Neural cell (in vitro differentiated cells): ENCODE measurements at regions not wholly inside any gene's neighbourhood (a gene's known extent, or its start where the extent isn't known, plus 50 kb on each side); places are given as distances from the start of the nearest gene placed in this dataset.

Source experiments
- H2AFZ ChIP-seq: fragments of 200-600, 300-800 bp; sonication (generic), shearing (Covaris generic); 2 replicates; pipeline ENCODE4 v1.6.0; 2014; ENCODE audit warnings: low read depth, mild to moderate bottlenecking, antibody characterized with exemption, low read length, moderate library complexity
- H3F3A ChIP-seq: fragments of 200-600 bp; shearing (Covaris generic); 2 replicates; pipeline ENCODE4 v1.6.1; 2016; ENCODE audit warnings: mild to moderate bottlenecking, moderate library complexity, mixed read lengths, antibody characterized with exemption, low read length; ENCODE audit not compliant: insufficient read depth, poor library complexity, severe bottlenecking
- H3K27ac ChIP-seq: fragments of 200-600, 300-800 bp; sonication (generic), shearing (Covaris generic); 2 replicates; pipeline ENCODE4 v1.5.1; 2014; ENCODE audit warnings: mild to moderate bottlenecking, low read length, moderate library complexity
- H3K27me3 ChIP-seq: fragments of 300-800, 200-600 bp; sonication (generic), shearing (Covaris generic); 2 replicates; pipeline ENCODE4 v1.6.0; 2014; ENCODE audit warnings: mild to moderate bottlenecking, low read depth, low read length, moderate library complexity; ENCODE audit not compliant: insufficient read depth
- H3K36me3 ChIP-seq: fragments of 300-800, 200-600 bp; sonication (generic), shearing (Covaris generic); 2 replicates; pipeline ENCODE4 v1.5.1; 2014; ENCODE audit warnings: mild to moderate bottlenecking, antibody characterized with exemption, low read length, moderate library complexity; ENCODE audit not compliant: insufficient read depth
- H3K4me2 ChIP-seq: fragments of 300-800, 200-600 bp; sonication (generic), shearing (Covaris generic); 2 replicates; pipeline ENCODE4 v1.6.0; 2014; ENCODE audit warnings: mild to moderate bottlenecking, low read length
- H3K4me3 ChIP-seq: fragments of 300-800, 200-600 bp; sonication (generic), shearing (Covaris generic); 2 replicates; pipeline ENCODE4 v1.5.1; 2014; ENCODE audit warnings: mild to moderate bottlenecking, low read length, moderate library complexity
- H3K79me2 ChIP-seq: fragments of 200-600 bp; shearing (Covaris generic); replicated peaks from 2 replicates; pipeline ENCODE4 v1.6.0; 2014; ENCODE audit warnings: mild to moderate bottlenecking, low read length, moderate library complexity; ENCODE audit not compliant: insufficient read depth
- H3K9ac ChIP-seq: fragments of 300-800, 200-600 bp; sonication (generic), shearing (Covaris generic); 2 replicates; pipeline ENCODE4 v1.6.1; 2016; ENCODE audit warnings: mild to moderate bottlenecking, low read length, mixed read lengths
- H3K9me2 ChIP-seq: fragments of 200-600 bp; shearing (Covaris generic); 2 replicates; pipeline ENCODE4 v1.6.1; 2016; ENCODE audit warnings: mild to moderate bottlenecking, low read length, mixed read lengths; ENCODE audit not compliant: insufficient read depth
- H3K9me3 ChIP-seq: fragments of 200-600, 300-800 bp; sonication (generic), shearing (Covaris generic); 2 replicates; pipeline ENCODE4 v1.6.1; 2016; ENCODE audit warnings: mild to moderate bottlenecking, mixed run types, low read length, moderate library complexity, mixed read lengths
- H4K20me1 ChIP-seq: fragments of 200-600 bp; shearing (Covaris generic); 2 replicates; pipeline ENCODE4 v1.6.1; 2016; ENCODE audit warnings: mild to moderate bottlenecking, mixed run types; ENCODE audit not compliant: insufficient read depth
- EP300 ChIP-seq: fragments of 450-650 bp; conservative IDR thresholded peaks from 2 replicates; pipeline ENCODE4 v1.6.1; 2014; ENCODE audit warnings: antibody characterized with exemption, mild to moderate bottlenecking, moderate library complexity; ENCODE audit not compliant: poor library complexity, severe bottlenecking
- EZH2 ChIP-seq: fragments of 200-600, 300-800 bp; shearing (Covaris generic), sonication (generic); IDR thresholded peaks from 2 replicates; pipeline ENCODE4 v1.6.1; 2014; ENCODE audit warnings: antibody characterized with exemption, low read length, borderline replicate concordance, mild to moderate bottlenecking; ENCODE audit not compliant: insufficient read depth, poor library complexity, severe bottlenecking
- MXI1 ChIP-seq: fragments of 450-650 bp; conservative IDR thresholded peaks from 2 replicates; pipeline ENCODE4 v1.6.1; 2014; ENCODE audit warnings: antibody characterized with exemption, mild to moderate bottlenecking; ENCODE audit not compliant: poor library complexity, severe bottlenecking
- POLR2AphosphoS5 ChIP-seq: IDR thresholded peaks from 2 replicates; pipeline ENCODE4 v1.6.1; 2012
- RAD21 ChIP-seq: fragments of 450-650 bp; conservative IDR thresholded peaks from 2 replicates; pipeline ENCODE4 v1.6.1; 2014; ENCODE audit warnings: antibody characterized with exemption, mild to moderate bottlenecking, moderate library complexity
- REST ChIP-seq: IDR thresholded peaks from 2 replicates; pipeline ENCODE4 v1.6.1; 2012; ENCODE audit warnings: borderline replicate concordance
- SMC3 ChIP-seq: fragments of 450-650 bp; conservative IDR thresholded peaks from 2 replicates; pipeline ENCODE4 v1.6.1; 2014; ENCODE audit warnings: antibody characterized with exemption, mild to moderate bottlenecking, moderate library complexity; ENCODE audit not compliant: poor library complexity
- TAF1 ChIP-seq: IDR thresholded peaks from 2 replicates; pipeline ENCODE4 v1.6.1; 2012; ENCODE audit warnings: low read depth
- TF ChIP-seq, protein P1 (sequence below): fragments of 450-650 bp; IDR thresholded peaks from 2 replicates; pipeline ENCODE4 v1.5.1; 2014; ENCODE audit warnings: antibody characterized with exemption, mild to moderate bottlenecking, moderate library complexity; ENCODE audit not compliant: poor library complexity, severe bottlenecking

- TF ChIP-seq REST (no peak), RAD21 (no peak), EZH2 (no peak), SMC3 (no peak), POLR2AphosphoS5 (no peak), EP300 (no peak), MXI1 (no peak), TAF1 (no peak)
- TF ChIP-seq, protein P1, sequence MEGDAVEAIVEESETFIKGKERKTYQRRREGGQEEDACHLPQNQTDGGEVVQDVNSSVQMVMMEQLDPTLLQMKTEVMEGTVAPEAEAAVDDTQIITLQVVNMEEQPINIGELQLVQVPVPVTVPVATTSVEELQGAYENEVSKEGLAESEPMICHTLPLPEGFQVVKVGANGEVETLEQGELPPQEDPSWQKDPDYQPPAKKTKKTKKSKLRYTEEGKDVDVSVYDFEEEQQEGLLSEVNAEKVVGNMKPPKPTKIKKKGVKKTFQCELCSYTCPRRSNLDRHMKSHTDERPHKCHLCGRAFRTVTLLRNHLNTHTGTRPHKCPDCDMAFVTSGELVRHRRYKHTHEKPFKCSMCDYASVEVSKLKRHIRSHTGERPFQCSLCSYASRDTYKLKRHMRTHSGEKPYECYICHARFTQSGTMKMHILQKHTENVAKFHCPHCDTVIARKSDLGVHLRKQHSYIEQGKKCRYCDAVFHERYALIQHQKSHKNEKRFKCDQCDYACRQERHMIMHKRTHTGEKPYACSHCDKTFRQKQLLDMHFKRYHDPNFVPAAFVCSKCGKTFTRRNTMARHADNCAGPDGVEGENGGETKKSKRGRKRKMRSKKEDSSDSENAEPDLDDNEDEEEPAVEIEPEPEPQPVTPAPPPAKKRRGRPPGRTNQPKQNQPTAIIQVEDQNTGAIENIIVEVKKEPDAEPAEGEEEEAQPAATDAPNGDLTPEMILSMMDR, result no peak
- H3K27me3 ChIP-seq, result no peaks in the 10 kb centered on the region
- H3K79me2 ChIP-seq, result no peaks in the 10 kb centered on the region
- H3F3A ChIP-seq, result no peaks in the 10 kb centered on the region
- no peak overlapping the region for H3K27ac ChIP-seq
- no peak overlapping the region for H3K4me2 ChIP-seq
- H3K9ac ChIP-seq, result no peak overlapping the region
- H3K4me3 ChIP-seq, result no peak overlapping the region
- no peaks in the 10 kb centered on the region for H3K9me2 ChIP-seq
- H4K20me1 ChIP-seq, result no peaks in the 10 kb centered on the region
- no peak overlapping the region for H2AFZ ChIP-seq
- H3K36me3 ChIP-seq, result no peaks in the 10 kb centered on the region
- no peaks in the 10 kb centered on the region for H3K9me3 ChIP-seq
Observed at GRCh38 chr5:6926491-6927038, 213.3 kb downstream of the TENT4A start.

- Histone ChIP-seq H3K9ac (no peak overlapping the region), H3K27me3 (no peaks in the 10 kb centered on the region), H3K27ac (no peak overlapping the region), H3K9me3 (no peaks in the 10 kb centered on the region), H3K79me2 (no peaks in the 10 kb centered on the region), H3F3A (no peaks in the 10 kb centered on the region), H2AFZ (no peak overlapping the region), H3K36me3 (no peaks in the 10 kb centered on the region), H3K9me2 (no peaks in the 10 kb centered on the region), H4K20me1 (no peaks in the 10 kb centered on the region), H3K4me2 (no peak overlapping the region), H3K4me3 (no peak overlapping the region)
- TF ChIP-seq POLR2AphosphoS5, result no peak
- no peak for TF ChIP-seq RAD21
- no peak for TF ChIP-seq EP300
- TF ChIP-seq SMC3, result no peak
- TF ChIP-seq TAF1, result no peak
- no peak for TF ChIP-seq REST
- TF ChIP-seq MXI1, result no peak
Observed at GRCh38 chr5:6936031-6936430, 222.8 kb downstream of the TENT4A start.
